ENCODE measurements at regions not wholly inside any gene's neighbourhood (a gene's known extent, or its start where the extent isn't known, plus 50 kb on each side); places are given as distances from the start of the nearest gene placed in this dataset.
"Not testable (repeated sequence)": the region's sequence is repeated elsewhere in the genome, so short reads cannot be mapped to it uniquely, and the experiment has no call there.

DNA sequence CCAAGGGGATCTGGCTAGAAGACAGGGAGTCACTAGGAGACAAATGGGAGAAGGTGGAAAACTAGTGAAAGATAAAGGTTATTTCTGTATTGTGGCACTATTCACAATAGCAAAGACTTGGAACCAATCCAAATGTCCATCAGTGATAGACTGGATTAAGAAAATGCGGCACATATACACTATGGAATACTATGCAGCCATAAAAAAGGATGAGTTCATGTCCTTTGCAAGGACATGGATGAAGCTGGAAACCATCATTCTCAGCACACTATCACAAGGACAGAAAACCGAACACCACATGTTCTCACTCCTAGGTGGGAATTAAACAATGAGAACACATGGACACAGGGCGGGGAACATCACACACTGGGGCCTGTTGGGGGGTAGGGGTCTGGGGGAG lies 282.4 kb upstream of the TAC1 start:
- TF ChIP-seq CTCF, POLR2A (IDR thresholded peaks at IDR 0.05): not testable (repeated sequence)

Data from Peyer's patch (tissue), 4 donors.